HCT116 (cell line): ENCODE measurements at regions not wholly inside any gene's neighbourhood (a gene's known extent, or its start where the extent isn't known, plus 50 kb on each side); places are given as distances from the start of the nearest gene placed in this dataset.

Experiments used
- ATAC-seq: fragments of 200-7000 bp; cut with Tn5 transposase; 2 replicates; pipeline ENCODE4 v1.9.1; 2020; ENCODE audit warnings: mild to moderate bottlenecking, moderate library complexity
- BruUV-seq: library from RNA; stranded (reverse); fragments of 400-500 nt; replicated peaks from 2 replicates; lab custom pipeline; 2021; lab: Mats Ljungman, UMichigan
- CTCF ChIA-PET: fragments of 300-600 bp; sonication (Branson Sonifier 250); formaldehyde crosslinking; loops from one replicate; lab custom pipeline; 2021; ENCODE audit warnings: antibody characterized with exemption; lab: Charles Lee
- POLR2A ChIA-PET: fragments of 300-600, 350-600 bp; sonication (Branson Sonifier 250); formaldehyde crosslinking; loops from one replicate; lab custom pipeline; 2021; ENCODE audit warnings: antibody characterized with exemption; lab: Charles Lee
- RAD21 ChIA-PET, 2 experiments: fragments of 300-600 bp; sonication (Branson Sonifier 250); formaldehyde crosslinking; loops; one replicate each; lab custom pipeline; 2023; ENCODE audit warnings: low total read pairs in 2 of 2; ENCODE audit not compliant: uncharacterized antibody in 2 of 2, unreplicated experiment in 2 of 2, low non-redundant PET in 1 of 2; lab: Charles Lee
- DNase-seq: peaks from one replicate; pipeline ENCODE4 v3.0.0-alpha.2; 2010; ENCODE audit warnings: low read depth, low spot score
- H2AFZ ChIP-seq: fragments of 200-600 bp; shearing (Covaris generic), sonication (generic); 2 replicates; pipeline ENCODE4 v1.6.1; 2017; ENCODE audit warnings: low read depth, mixed run types, mixed read lengths, antibody characterized with exemption, low read length; ENCODE audit not compliant: poor library complexity, severe bottlenecking
- H3K27ac ChIP-seq: 2 replicates; pipeline ENCODE4 v1.5.1; 2012; ENCODE audit warnings: low read depth, low read length
- H3K27me3 ChIP-seq: fragments of 200-600 bp; sonication (generic); 2 replicates; pipeline ENCODE4 v1.6.1; 2016; ENCODE audit warnings: mixed run types, low read length, mixed read lengths; ENCODE audit not compliant: insufficient read depth
- H3K36me3 ChIP-seq, 2 experiments: fragments of 200-500 bp in 1 of 2; fragments of 200-600 bp in 1 of 2; sonication (Bioruptor generic) in 1 of 2; sonication (generic) in 1 of 2; 2 replicates each; pipeline versions ENCODE4 v1.5.1 to v1.6.1; 2014 to 2016; ENCODE audit warnings: low read length in 2 of 2, inconsistent platforms in 1 of 2, mixed read lengths in 1 of 2, mixed run types in 1 of 2; ENCODE audit not compliant: insufficient read depth in 2 of 2, control insufficient read depth in 1 of 2
- H3K4me1 ChIP-seq, 2 experiments: fragments of 200-600 bp in 1 of 2; sonication (generic) in 1 of 2; 2 replicates each; pipeline versions ENCODE4 v1.5.1 to v1.6.1; 2012 to 2017; ENCODE audit warnings: low read length in 2 of 2, inconsistent platforms in 1 of 2, mild to moderate bottlenecking in 1 of 2, mixed read lengths in 1 of 2, mixed run types in 1 of 2, moderate library complexity in 1 of 2; ENCODE audit not compliant: insufficient read depth in 2 of 2, control insufficient read depth in 1 of 2
- H3K4me2 ChIP-seq: fragments of 200-600 bp; sonication (generic); 2 replicates; pipeline ENCODE4 v1.6.1; 2017; ENCODE audit warnings: mixed run types, low read length, mixed read lengths
- H3K4me3 ChIP-seq, 2 experiments: fragments of 200-600 bp in 1 of 2; sonication (generic) in 1 of 2; replicated peaks in 1 of 2; 2 replicates each; pipeline ENCODE4 v1.5.1; 2011 to 2016; ENCODE audit warnings: low read length in 2 of 2, control low read depth in 1 of 2, low read depth in 1 of 2, mild to moderate bottlenecking in 1 of 2, mixed read lengths in 1 of 2, mixed run types in 1 of 2
- H3K79me2 ChIP-seq: fragments of 200-600 bp; sonication (generic); 2 replicates; pipeline ENCODE4 v1.6.1; 2017; ENCODE audit warnings: mild to moderate bottlenecking, mixed run types, low read length, moderate library complexity, mixed read lengths; ENCODE audit not compliant: insufficient read depth
- H3K9ac ChIP-seq: fragments of 200-600 bp; sonication (generic); 2 replicates; pipeline ENCODE4 v1.6.1; 2016; ENCODE audit warnings: low read length, mixed read lengths
- H3K9me2 ChIP-seq: fragments of 200-600 bp; sonication (generic), shearing (Covaris generic); 2 replicates; pipeline ENCODE4 v1.6.1; 2017; ENCODE audit warnings: mixed run types, mild to moderate bottlenecking, moderate library complexity; ENCODE audit not compliant: insufficient read depth
- H3K9me3 ChIP-seq, 2 experiments: fragments of 200-500 bp in 1 of 2; fragments of 200-600 bp in 1 of 2; sonication (Bioruptor generic) in 1 of 2; sonication (generic) in 1 of 2; 2 replicates each; pipeline ENCODE4 v1.6.1; 2014 to 2017; ENCODE audit warnings: low read length in 2 of 2, mixed read lengths in 2 of 2, inconsistent platforms in 1 of 2, low read depth in 1 of 2, mild to moderate bottlenecking in 1 of 2, mixed run types in 1 of 2, moderate library complexity in 1 of 2; ENCODE audit not compliant: control insufficient read depth in 1 of 2, insufficient read depth in 1 of 2
- H4K20me1 ChIP-seq: fragments of 200-600 bp; sonication (generic), shearing (Covaris generic); 2 replicates; pipeline ENCODE4 v1.6.1; 2017; ENCODE audit warnings: mixed run types, mild to moderate bottlenecking, moderate library complexity; ENCODE audit not compliant: insufficient read depth
- CBX3 ChIP-seq: IDR thresholded peaks from 2 replicates; pipeline ENCODE4 v1.6.1; 2012; ENCODE audit warnings: low read depth
- CEBPB ChIP-seq: IDR thresholded peaks from 2 replicates; pipeline ENCODE4 v1.6.1; 2012; ENCODE audit warnings: low read depth
- ELF1 ChIP-seq: IDR thresholded peaks from 2 replicates; pipeline ENCODE4 v1.6.1; 2012; ENCODE audit warnings: low read depth, borderline replicate concordance
- EZH2 ChIP-seq: fragments of 200-600 bp; sonication (generic); IDR thresholded peaks from 2 replicates; pipeline ENCODE4 v1.6.1; 2017; ENCODE audit warnings: antibody characterized with exemption, mixed run types
- FOSL1 ChIP-seq: IDR thresholded peaks from 2 replicates; pipeline ENCODE4 v1.6.1; 2012; ENCODE audit warnings: low read depth
- JUND ChIP-seq: IDR thresholded peaks from 2 replicates; pipeline ENCODE4 v1.6.1; 2012
- POLR2AphosphoS5 ChIP-seq: IDR thresholded peaks from 2 replicates; pipeline ENCODE4 v1.6.1; 2011; ENCODE audit warnings: mild to moderate bottlenecking, low read depth, low read length, moderate library complexity
- RAD21 ChIP-seq: IDR thresholded peaks from 2 replicates; pipeline ENCODE4 v1.6.1; 2012; ENCODE audit warnings: low read depth, mild to moderate bottlenecking
- SIN3A ChIP-seq: IDR thresholded peaks from 2 replicates; pipeline ENCODE4 v1.6.1; 2012; ENCODE audit warnings: low read depth
- SP1 ChIP-seq: IDR thresholded peaks from 2 replicates; pipeline ENCODE4 v1.6.1; 2012; ENCODE audit warnings: low read depth
- SRF ChIP-seq: IDR thresholded peaks from 2 replicates; pipeline ENCODE4 v1.6.1; 2012; ENCODE audit warnings: low read depth
- TCF7L2 ChIP-seq: IDR thresholded peaks from 2 replicates; pipeline ENCODE4 v1.7.0; 2011; ENCODE audit warnings: borderline replicate concordance, inconsistent platforms; ENCODE audit not compliant: insufficient read depth, insufficient read length; ENCODE audit errors: extremely low read depth
- YY1 ChIP-seq: IDR thresholded peaks from 2 replicates; pipeline ENCODE4 v1.6.1; 2011; ENCODE audit warnings: low read length, low read depth, moderate library complexity, mild to moderate bottlenecking; ENCODE audit not compliant: insufficient replicate concordance; ENCODE audit errors: extremely low read depth
- ZNF274 ChIP-seq: fragments of 200-500 bp; sonication (Bioruptor generic); IDR thresholded peaks from 2 replicates; pipeline ENCODE4 v1.6.1; 2014; ENCODE audit warnings: mild to moderate bottlenecking, low read depth, low read length, inconsistent platforms
- intact Hi-C: fragments of 100-400 bp; cut with micrococcal nuclease; formaldehyde crosslinking; loops from 2 replicates; pipeline ENCODE4 v1.10.0; 2022
- TF ChIP-seq, protein P1 (sequence below): IDR thresholded peaks from 2 replicates; pipeline ENCODE4 v1.6.1; 2012; ENCODE audit warnings: low read depth
- TF ChIP-seq, protein P2 (sequence below), 3 experiments: fragments of 200-600 bp in 1 of 3; sonication (generic) in 1 of 3; IDR thresholded peaks in 2 of 3; conservative IDR thresholded peaks in 1 of 3; 2 replicates each; pipeline ENCODE4 v1.5.1; 2012 to 2017; ENCODE audit warnings: low read depth in 2 of 3, low read length in 2 of 3, antibody characterized with exemption in 1 of 3, borderline replicate concordance in 1 of 3, control low read depth in 1 of 3, mild to moderate bottlenecking in 1 of 3, mixed read lengths in 1 of 3, mixed run types in 1 of 3, moderate library complexity in 1 of 3; ENCODE audit not compliant: insufficient read depth in 1 of 3
- TF ChIP-seq, protein P3 (sequence below): IDR thresholded peaks from 2 replicates; pipeline ENCODE4 v1.6.1; 2011; ENCODE audit warnings: mild to moderate bottlenecking, low read length, moderate library complexity; ENCODE audit not compliant: insufficient replicate concordance; ENCODE audit errors: extremely low read depth
- TF ChIP-seq, protein P4 (sequence below): IDR thresholded peaks from 2 replicates; pipeline ENCODE4 v1.6.1; 2012

GRCh38 chr9:117936185-117937130 is 232.3 kb downstream of the TLR4 start:
- no peaks in the 10 kb centered on the region for H4K20me1 ChIP-seq
- ATAC-seq: no peak
- TF ChIP-seq, protein P1, sequence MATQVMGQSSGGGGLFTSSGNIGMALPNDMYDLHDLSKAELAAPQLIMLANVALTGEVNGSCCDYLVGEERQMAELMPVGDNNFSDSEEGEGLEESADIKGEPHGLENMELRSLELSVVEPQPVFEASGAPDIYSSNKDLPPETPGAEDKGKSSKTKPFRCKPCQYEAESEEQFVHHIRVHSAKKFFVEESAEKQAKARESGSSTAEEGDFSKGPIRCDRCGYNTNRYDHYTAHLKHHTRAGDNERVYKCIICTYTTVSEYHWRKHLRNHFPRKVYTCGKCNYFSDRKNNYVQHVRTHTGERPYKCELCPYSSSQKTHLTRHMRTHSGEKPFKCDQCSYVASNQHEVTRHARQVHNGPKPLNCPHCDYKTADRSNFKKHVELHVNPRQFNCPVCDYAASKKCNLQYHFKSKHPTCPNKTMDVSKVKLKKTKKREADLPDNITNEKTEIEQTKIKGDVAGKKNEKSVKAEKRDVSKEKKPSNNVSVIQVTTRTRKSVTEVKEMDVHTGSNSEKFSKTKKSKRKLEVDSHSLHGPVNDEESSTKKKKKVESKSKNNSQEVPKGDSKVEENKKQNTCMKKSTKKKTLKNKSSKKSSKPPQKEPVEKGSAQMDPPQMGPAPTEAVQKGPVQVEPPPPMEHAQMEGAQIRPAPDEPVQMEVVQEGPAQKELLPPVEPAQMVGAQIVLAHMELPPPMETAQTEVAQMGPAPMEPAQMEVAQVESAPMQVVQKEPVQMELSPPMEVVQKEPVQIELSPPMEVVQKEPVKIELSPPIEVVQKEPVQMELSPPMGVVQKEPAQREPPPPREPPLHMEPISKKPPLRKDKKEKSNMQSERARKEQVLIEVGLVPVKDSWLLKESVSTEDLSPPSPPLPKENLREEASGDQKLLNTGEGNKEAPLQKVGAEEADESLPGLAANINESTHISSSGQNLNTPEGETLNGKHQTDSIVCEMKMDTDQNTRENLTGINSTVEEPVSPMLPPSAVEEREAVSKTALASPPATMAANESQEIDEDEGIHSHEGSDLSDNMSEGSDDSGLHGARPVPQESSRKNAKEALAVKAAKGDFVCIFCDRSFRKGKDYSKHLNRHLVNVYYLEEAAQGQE: no peak
- TF ChIP-seq JUND (no peak), FOSL1 (no peak), SIN3A (no peak), ZNF274 (no peak), YY1 (no peak), RAD21 (no peak), EZH2 (no peak), POLR2AphosphoS5 (no peak), SP1 (no peak), SRF (no peak), TCF7L2 (no peak), CBX3 (no peak), CEBPB (no peak), ELF1 (no peak)
- TF ChIP-seq, protein P2, sequence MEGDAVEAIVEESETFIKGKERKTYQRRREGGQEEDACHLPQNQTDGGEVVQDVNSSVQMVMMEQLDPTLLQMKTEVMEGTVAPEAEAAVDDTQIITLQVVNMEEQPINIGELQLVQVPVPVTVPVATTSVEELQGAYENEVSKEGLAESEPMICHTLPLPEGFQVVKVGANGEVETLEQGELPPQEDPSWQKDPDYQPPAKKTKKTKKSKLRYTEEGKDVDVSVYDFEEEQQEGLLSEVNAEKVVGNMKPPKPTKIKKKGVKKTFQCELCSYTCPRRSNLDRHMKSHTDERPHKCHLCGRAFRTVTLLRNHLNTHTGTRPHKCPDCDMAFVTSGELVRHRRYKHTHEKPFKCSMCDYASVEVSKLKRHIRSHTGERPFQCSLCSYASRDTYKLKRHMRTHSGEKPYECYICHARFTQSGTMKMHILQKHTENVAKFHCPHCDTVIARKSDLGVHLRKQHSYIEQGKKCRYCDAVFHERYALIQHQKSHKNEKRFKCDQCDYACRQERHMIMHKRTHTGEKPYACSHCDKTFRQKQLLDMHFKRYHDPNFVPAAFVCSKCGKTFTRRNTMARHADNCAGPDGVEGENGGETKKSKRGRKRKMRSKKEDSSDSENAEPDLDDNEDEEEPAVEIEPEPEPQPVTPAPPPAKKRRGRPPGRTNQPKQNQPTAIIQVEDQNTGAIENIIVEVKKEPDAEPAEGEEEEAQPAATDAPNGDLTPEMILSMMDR (IDR thresholded peaks at IDR 0.05 in 2 of 3, conservative IDR thresholded peaks at IDR 0.05 in 1 of 3; ENCODE audit: borderline replicate concordance in 1 of 3, insufficient read depth in 1 of 3, low read depth in 2 of 3, low read length in 2 of 3): no peak
- TF ChIP-seq, protein P3, sequence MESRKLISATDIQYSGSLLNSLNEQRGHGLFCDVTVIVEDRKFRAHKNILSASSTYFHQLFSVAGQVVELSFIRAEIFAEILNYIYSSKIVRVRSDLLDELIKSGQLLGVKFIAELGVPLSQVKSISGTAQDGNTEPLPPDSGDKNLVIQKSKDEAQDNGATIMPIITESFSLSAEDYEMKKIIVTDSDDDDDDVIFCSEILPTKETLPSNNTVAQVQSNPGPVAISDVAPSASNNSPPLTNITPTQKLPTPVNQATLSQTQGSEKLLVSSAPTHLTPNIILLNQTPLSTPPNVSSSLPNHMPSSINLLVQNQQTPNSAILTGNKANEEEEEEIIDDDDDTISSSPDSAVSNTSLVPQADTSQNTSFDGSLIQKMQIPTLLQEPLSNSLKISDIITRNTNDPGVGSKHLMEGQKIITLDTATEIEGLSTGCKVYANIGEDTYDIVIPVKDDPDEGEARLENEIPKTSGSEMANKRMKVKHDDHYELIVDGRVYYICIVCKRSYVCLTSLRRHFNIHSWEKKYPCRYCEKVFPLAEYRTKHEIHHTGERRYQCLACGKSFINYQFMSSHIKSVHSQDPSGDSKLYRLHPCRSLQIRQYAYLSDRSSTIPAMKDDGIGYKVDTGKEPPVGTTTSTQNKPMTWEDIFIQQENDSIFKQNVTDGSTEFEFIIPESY: no peak
- TF ChIP-seq, protein P4, sequence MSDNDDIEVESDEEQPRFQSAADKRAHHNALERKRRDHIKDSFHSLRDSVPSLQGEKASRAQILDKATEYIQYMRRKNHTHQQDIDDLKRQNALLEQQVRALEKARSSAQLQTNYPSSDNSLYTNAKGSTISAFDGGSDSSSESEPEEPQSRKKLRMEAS: no peak
- no peak overlapping the region for H3K4me3 ChIP-seq
- BruUV-seq: no TSS peak
- POLR2A ChIA-PET: no interaction called here
- no peak overlapping the region for H3K4me2 ChIP-seq
- H3K9ac ChIP-seq: no peak overlapping the region
- H3K79me2 ChIP-seq: no peaks in the 10 kb centered on the region
- DNase-seq: no peak
- H2AFZ ChIP-seq: no peak overlapping the region
- intact Hi-C loops: no loop called here
- H3K9me2 ChIP-seq: no peaks in the 10 kb centered on the region
- H3K27me3 ChIP-seq: no peaks in the 10 kb centered on the region
- CTCF ChIA-PET: no interaction called here
- no peaks in the 10 kb centered on the region for H3K36me3 ChIP-seq
- peaks cover 0 to 3% of the 10 kb centered on the region in 2 experiments; a peak in 2 of 4 replicates for H3K9me3 ChIP-seq
- H3K4me1 ChIP-seq: no peaks in the 10 kb centered on the region
- RAD21 ChIA-PET: no interaction called here
- no peak overlapping the region for H3K27ac ChIP-seq
